Endothelial cell of hepatic sinusoid (primary cell): ENCODE measurements at regions not wholly inside any gene's neighbourhood (a gene's known extent, or its start where the extent isn't known, plus 50 kb on each side); places are given as distances from the start of the nearest gene placed in this dataset.
"Not testable (repeated sequence)": the region's sequence is repeated elsewhere in the genome, so short reads cannot be mapped to it uniquely, and the experiment has no call there.

ENCODE experiments used
- in situ Hi-C: cut with HindIII; loops from 2 replicates; pipeline ENCODE4 v1.10.0; 2017; ENCODE audit warnings: low sequenced_read_pairs

GRCh38 chr4:174016251-174016650, 267.2 kb downstream of the FBXO8 start:
- in situ Hi-C loops, result no loop called here

GRCh38 chr4:174012886-174013259, 270.6 kb downstream of the FBXO8 start:
- in situ Hi-C loops, result no loop called here

GRCh38 chr4:174012135-174012885, 271.2 kb downstream of the FBXO8 start:
- in situ Hi-C loops, result no loop called here

GRCh38 chr4:174010547-174010946, 272.9 kb downstream of the FBXO8 start:
- in situ Hi-C loops, result no loop called here

- in situ Hi-C loops, result no loop called here
These were observed 273.6 kb downstream of the FBXO8 start for GRCh38 chr4:174009686-174010451.

- in situ Hi-C loops, result no loop called here
These were observed 278.0 kb downstream of the FBXO8 start for GRCh38 chr4:174005422-174005821.

- in situ Hi-C loops, result no loop called here
These were observed 284.9 kb downstream of the FBXO8 start for GRCh38 chr4:173998471-173999144.

- in situ Hi-C loops, result not testable (repeated sequence)
These were observed 287.7 kb downstream of the FBXO8 start for GRCh38 chr4:173995779-173996178.

GRCh38 chr4:173991814-173992213, 291.7 kb downstream of the FBXO8 start:
- in situ Hi-C loops, result no loop called here

- in situ Hi-C loops, result no loop called here
These were observed 292.2 kb downstream of the FBXO8 start for GRCh38 chr4:173991316-173991715.

- in situ Hi-C loops, result no loop called here
These were observed 292.6 kb downstream of the FBXO8 start for GRCh38 chr4:173990869-173991210.

- in situ Hi-C loops, result no loop called here
These were observed 293.2 kb downstream of the FBXO8 start for GRCh38 chr4:173990126-173990868.

GRCh38 chr4:173963523-173963922, 319.9 kb downstream of the FBXO8 start:
- in situ Hi-C loops, result not testable (repeated sequence)

- in situ Hi-C loops, result no loop called here
These were observed 323.1 kb downstream of the FBXO8 start for GRCh38 chr4:173960398-173960797.

GRCh38 chr4:173958445-173958844, 325.0 kb downstream of the FBXO8 start:
- in situ Hi-C loops, result no loop called here

- in situ Hi-C loops, result no loop called here
These were observed 339.9 kb downstream of the FBXO8 start for GRCh38 chr4:173943547-173943946.

- in situ Hi-C loops, result no loop called here
These were observed 343.3 kb downstream of the FBXO8 start for GRCh38 chr4:173940146-173940545.

GRCh38 chr4:173937631-173938270, 345.7 kb downstream of the FBXO8 start:
- in situ Hi-C loops, result no loop called here

GRCh38 chr4:173936861-173937260, 346.6 kb downstream of the FBXO8 start:
- in situ Hi-C loops, result no loop called here

- in situ Hi-C loops, result no loop called here
These were observed 347.7 kb downstream of the FBXO8 start for GRCh38 chr4:173935622-173936405.
